Neural cell (in vitro differentiated cells): ENCODE measurements at regions not wholly inside any gene's neighbourhood (a gene's known extent, or its start where the extent isn't known, plus 50 kb on each side); places are given as distances from the start of the nearest gene placed in this dataset.

Experiments used
- EP300 ChIP-seq: fragments of 450-650 bp; conservative IDR thresholded peaks from 2 replicates; pipeline ENCODE4 v1.6.1; 2014; ENCODE audit warnings: antibody characterized with exemption, mild to moderate bottlenecking, moderate library complexity; ENCODE audit not compliant: poor library complexity, severe bottlenecking
- EZH2 ChIP-seq: fragments of 200-600, 300-800 bp; shearing (Covaris generic), sonication (generic); IDR thresholded peaks from 2 replicates; pipeline ENCODE4 v1.6.1; 2014; ENCODE audit warnings: antibody characterized with exemption, low read length, borderline replicate concordance, mild to moderate bottlenecking; ENCODE audit not compliant: insufficient read depth, poor library complexity, severe bottlenecking
- POLR2AphosphoS5 ChIP-seq: IDR thresholded peaks from 2 replicates; pipeline ENCODE4 v1.6.1; 2012
- SMC3 ChIP-seq: fragments of 450-650 bp; conservative IDR thresholded peaks from 2 replicates; pipeline ENCODE4 v1.6.1; 2014; ENCODE audit warnings: antibody characterized with exemption, mild to moderate bottlenecking, moderate library complexity; ENCODE audit not compliant: poor library complexity
- TAF1 ChIP-seq: IDR thresholded peaks from 2 replicates; pipeline ENCODE4 v1.6.1; 2012; ENCODE audit warnings: low read depth
- TF ChIP-seq, protein P1 (sequence below): fragments of 450-650 bp; IDR thresholded peaks from 2 replicates; pipeline ENCODE4 v1.5.1; 2014; ENCODE audit warnings: antibody characterized with exemption, mild to moderate bottlenecking, moderate library complexity; ENCODE audit not compliant: poor library complexity, severe bottlenecking
- TF ChIP-seq, protein P2 (sequence below): IDR thresholded peaks from 2 replicates; pipeline ENCODE4 v1.6.1; 2012; ENCODE audit warnings: borderline replicate concordance

DNA sequence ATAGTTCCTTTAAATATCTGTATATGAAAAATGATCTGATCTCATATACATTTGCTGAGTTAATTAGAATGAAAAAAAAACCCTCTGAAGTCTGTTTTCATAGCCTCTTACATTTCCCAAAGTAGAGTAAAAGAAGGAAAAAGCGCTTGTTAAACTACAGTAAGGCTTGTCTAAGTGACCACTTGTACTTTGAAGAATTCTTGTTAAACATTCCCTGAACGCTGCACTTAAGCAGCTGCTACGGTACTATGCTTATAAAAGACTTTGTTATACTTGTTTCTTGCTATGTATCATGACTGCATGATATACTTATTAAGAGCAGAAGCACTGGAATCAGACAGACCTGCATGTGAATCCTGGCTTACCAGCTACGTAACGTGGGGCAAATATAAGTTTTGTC lies 81.7 kb upstream of the MTAP start:
- TF ChIP-seq, protein P1, sequence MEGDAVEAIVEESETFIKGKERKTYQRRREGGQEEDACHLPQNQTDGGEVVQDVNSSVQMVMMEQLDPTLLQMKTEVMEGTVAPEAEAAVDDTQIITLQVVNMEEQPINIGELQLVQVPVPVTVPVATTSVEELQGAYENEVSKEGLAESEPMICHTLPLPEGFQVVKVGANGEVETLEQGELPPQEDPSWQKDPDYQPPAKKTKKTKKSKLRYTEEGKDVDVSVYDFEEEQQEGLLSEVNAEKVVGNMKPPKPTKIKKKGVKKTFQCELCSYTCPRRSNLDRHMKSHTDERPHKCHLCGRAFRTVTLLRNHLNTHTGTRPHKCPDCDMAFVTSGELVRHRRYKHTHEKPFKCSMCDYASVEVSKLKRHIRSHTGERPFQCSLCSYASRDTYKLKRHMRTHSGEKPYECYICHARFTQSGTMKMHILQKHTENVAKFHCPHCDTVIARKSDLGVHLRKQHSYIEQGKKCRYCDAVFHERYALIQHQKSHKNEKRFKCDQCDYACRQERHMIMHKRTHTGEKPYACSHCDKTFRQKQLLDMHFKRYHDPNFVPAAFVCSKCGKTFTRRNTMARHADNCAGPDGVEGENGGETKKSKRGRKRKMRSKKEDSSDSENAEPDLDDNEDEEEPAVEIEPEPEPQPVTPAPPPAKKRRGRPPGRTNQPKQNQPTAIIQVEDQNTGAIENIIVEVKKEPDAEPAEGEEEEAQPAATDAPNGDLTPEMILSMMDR: no peak
- no peak for TF ChIP-seq SMC3
- TF ChIP-seq TAF1: no peak
- TF ChIP-seq, protein P2, sequence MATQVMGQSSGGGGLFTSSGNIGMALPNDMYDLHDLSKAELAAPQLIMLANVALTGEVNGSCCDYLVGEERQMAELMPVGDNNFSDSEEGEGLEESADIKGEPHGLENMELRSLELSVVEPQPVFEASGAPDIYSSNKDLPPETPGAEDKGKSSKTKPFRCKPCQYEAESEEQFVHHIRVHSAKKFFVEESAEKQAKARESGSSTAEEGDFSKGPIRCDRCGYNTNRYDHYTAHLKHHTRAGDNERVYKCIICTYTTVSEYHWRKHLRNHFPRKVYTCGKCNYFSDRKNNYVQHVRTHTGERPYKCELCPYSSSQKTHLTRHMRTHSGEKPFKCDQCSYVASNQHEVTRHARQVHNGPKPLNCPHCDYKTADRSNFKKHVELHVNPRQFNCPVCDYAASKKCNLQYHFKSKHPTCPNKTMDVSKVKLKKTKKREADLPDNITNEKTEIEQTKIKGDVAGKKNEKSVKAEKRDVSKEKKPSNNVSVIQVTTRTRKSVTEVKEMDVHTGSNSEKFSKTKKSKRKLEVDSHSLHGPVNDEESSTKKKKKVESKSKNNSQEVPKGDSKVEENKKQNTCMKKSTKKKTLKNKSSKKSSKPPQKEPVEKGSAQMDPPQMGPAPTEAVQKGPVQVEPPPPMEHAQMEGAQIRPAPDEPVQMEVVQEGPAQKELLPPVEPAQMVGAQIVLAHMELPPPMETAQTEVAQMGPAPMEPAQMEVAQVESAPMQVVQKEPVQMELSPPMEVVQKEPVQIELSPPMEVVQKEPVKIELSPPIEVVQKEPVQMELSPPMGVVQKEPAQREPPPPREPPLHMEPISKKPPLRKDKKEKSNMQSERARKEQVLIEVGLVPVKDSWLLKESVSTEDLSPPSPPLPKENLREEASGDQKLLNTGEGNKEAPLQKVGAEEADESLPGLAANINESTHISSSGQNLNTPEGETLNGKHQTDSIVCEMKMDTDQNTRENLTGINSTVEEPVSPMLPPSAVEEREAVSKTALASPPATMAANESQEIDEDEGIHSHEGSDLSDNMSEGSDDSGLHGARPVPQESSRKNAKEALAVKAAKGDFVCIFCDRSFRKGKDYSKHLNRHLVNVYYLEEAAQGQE: no peak
- no peak for TF ChIP-seq POLR2AphosphoS5
- TF ChIP-seq EP300: no peak
- no peak for TF ChIP-seq EZH2
